Hepatocyte (in vitro differentiated cells): ENCODE measurements at regions not wholly inside any gene's neighbourhood (a gene's known extent, or its start where the extent isn't known, plus 50 kb on each side); places are given as distances from the start of the nearest gene placed in this dataset.

Source experiments
- EZH2 ChIP-seq: fragments of 200-600 bp; sonication (generic); IDR thresholded peaks from 2 replicates; pipeline ENCODE4 v1.6.1; 2016; ENCODE audit warnings: antibody characterized with exemption, mild to moderate bottlenecking, borderline replicate concordance
- EZH2phosphoT487 ChIP-seq: fragments of 200-600 bp; sonication (generic); IDR thresholded peaks from one replicate; pipeline ENCODE4 v1.6.1; 2018; ENCODE audit warnings: antibody characterized with exemption, mild to moderate bottlenecking, low read depth, moderate library complexity; ENCODE audit not compliant: unreplicated experiment, severe bottlenecking
- TF ChIP-seq, protein P1 (sequence below): fragments of 200-600 bp; sonication (generic); IDR thresholded peaks from 2 replicates; pipeline ENCODE4 v1.5.1; 2016; ENCODE audit warnings: antibody characterized with exemption, mild to moderate bottlenecking; ENCODE audit not compliant: poor library complexity

DNA sequence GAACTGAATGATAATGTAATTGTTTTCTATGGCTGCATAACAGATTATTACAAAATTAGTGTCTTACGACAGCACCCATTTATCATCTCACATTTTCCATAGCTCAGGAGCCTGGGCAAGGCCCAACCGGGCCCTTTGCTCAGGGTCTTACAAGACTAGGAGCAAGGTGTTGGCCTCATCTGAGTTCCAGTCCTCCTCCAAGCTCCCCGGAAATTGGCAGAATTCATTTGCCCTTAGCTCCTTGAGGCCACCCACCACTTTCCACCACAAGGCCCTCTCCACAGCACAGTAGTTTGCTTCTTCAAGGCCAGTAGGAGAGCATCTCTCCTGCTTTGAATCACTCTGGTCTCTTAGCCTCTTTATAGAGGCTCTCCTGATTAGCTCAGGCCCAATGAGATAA lies 89.2 kb upstream of the SALL3 start:
- TF ChIP-seq, protein P1, sequence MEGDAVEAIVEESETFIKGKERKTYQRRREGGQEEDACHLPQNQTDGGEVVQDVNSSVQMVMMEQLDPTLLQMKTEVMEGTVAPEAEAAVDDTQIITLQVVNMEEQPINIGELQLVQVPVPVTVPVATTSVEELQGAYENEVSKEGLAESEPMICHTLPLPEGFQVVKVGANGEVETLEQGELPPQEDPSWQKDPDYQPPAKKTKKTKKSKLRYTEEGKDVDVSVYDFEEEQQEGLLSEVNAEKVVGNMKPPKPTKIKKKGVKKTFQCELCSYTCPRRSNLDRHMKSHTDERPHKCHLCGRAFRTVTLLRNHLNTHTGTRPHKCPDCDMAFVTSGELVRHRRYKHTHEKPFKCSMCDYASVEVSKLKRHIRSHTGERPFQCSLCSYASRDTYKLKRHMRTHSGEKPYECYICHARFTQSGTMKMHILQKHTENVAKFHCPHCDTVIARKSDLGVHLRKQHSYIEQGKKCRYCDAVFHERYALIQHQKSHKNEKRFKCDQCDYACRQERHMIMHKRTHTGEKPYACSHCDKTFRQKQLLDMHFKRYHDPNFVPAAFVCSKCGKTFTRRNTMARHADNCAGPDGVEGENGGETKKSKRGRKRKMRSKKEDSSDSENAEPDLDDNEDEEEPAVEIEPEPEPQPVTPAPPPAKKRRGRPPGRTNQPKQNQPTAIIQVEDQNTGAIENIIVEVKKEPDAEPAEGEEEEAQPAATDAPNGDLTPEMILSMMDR: no peak
- TF ChIP-seq EZH2: no peak
- no peak for TF ChIP-seq EZH2phosphoT487
